HepG2 (cell line): ENCODE measurements at regions not wholly inside any gene's neighbourhood (a gene's known extent, or its start where the extent isn't known, plus 50 kb on each side); places are given as distances from the start of the nearest gene placed in this dataset.
"Not testable (repeated sequence)": the region's sequence is repeated elsewhere in the genome, so short reads cannot be mapped to it uniquely, and the experiment has no call there.

Source experiments
- ATAC-seq: fragments of 200-7000 bp; cut with Tn5 transposase; 3 replicates; pipeline ENCODE4 v1.9.1; 2020; ENCODE audit warnings: mild to moderate bottlenecking, moderate library complexity
- BruUV-seq: library from RNA; stranded (reverse); fragments of 400-500 nt; replicated peaks from 2 replicates; lab custom pipeline; 2021; lab: Mats Ljungman, UMichigan
- CTCF ChIA-PET: fragments of 300-600 bp; formaldehyde crosslinking; extraction: SDS; loops from one replicate; lab custom pipeline; 2021; ENCODE audit warnings: low total read pairs, inconsistent platforms, low intra/inter-chr PET ratio; lab: Yijun Ruan, JAX
- POLR2A ChIA-PET: fragments of 350-600 bp; sonication (Branson Sonifier 250); formaldehyde crosslinking; loops from one replicate; lab custom pipeline; 2020; ENCODE audit warnings: antibody characterized with exemption, inconsistent platforms; lab: Yijun Ruan, JAX
- DNase-seq: peaks from one replicate; pipeline ENCODE4 v3.0.0-alpha.2; 2015; ENCODE audit warnings: low spot score
- FAIRE-seq: peaks from 3 replicates; lab custom pipeline; 2011; peaks lifted over from hg19 to GRCh38; lab: Jason Lieb, UNC
- H2AFZ ChIP-seq: one replicate; pipeline ENCODE4 v1.6.1; 2011; ENCODE audit warnings: low read length, inconsistent platforms
- H3K27ac ChIP-seq: fragments of 300-600 bp; 3 replicates; pipeline ENCODE4 v1.8.0; 2011; ENCODE audit warnings: mixed run types, mild to moderate bottlenecking, mixed read lengths, low read length, inconsistent platforms; ENCODE audit not compliant: insufficient read depth; ENCODE audit errors: extremely low read length
- H3K27me3 ChIP-seq, 2 experiments: fragments of 200-600 bp in 1 of 2; 2 replicates in 1 of 2; 3 replicates in 1 of 2; pipeline versions ENCODE4 v1.6.0 to v1.8.0; 2011; ENCODE audit warnings: low read length in 2 of 2, mild to moderate bottlenecking in 2 of 2, moderate library complexity in 2 of 2, inconsistent platforms in 1 of 2; ENCODE audit not compliant: insufficient read depth in 2 of 2, control insufficient read depth in 1 of 2
- H3K36me3 ChIP-seq, 2 experiments: fragments of 200-600 bp in 1 of 2; replicated peaks in 1 of 2; 2 replicates in 1 of 2; 3 replicates in 1 of 2; pipeline versions ENCODE4 v1.5.1 to v1.8.0; 2011; ENCODE audit warnings: low read length in 2 of 2, inconsistent platforms in 1 of 2; ENCODE audit not compliant: insufficient read depth in 2 of 2, control insufficient read depth in 1 of 2
- H3K4me1 ChIP-seq: 2 replicates; pipeline ENCODE4 v1.5.1; 2012; ENCODE audit warnings: low read length, inconsistent platforms; ENCODE audit not compliant: insufficient read depth
- H3K4me2 ChIP-seq: 2 replicates; pipeline ENCODE4 v1.6.0; 2011; ENCODE audit warnings: low read depth, low read length, inconsistent platforms
- H3K4me3 ChIP-seq, 3 experiments: fragments of 200-600 bp in 1 of 3; sonication (generic), shearing (Covaris generic) in 1 of 3; replicated peaks in 1 of 3; 2 replicates each; pipeline ENCODE4 v1.5.1; 2011 to 2016; ENCODE audit warnings: low read length in 3 of 3, inconsistent platforms in 2 of 3, low read depth in 2 of 3, mild to moderate bottlenecking in 2 of 3, control low read depth in 1 of 3, mixed read lengths in 1 of 3; ENCODE audit not compliant: insufficient read depth in 1 of 3
- H3K79me2 ChIP-seq: one replicate; pipeline ENCODE4 v1.6.1; 2011; ENCODE audit warnings: low read length, inconsistent platforms; ENCODE audit not compliant: insufficient read depth
- H3K9ac ChIP-seq: 2 replicates; pipeline ENCODE4 v1.6.0; 2011; ENCODE audit warnings: mild to moderate bottlenecking, low read depth, low read length, inconsistent platforms; ENCODE audit not compliant: insufficient read depth
- H3K9me3 ChIP-seq: 2 replicates; pipeline ENCODE4 v1.5.1; 2012; ENCODE audit warnings: mild to moderate bottlenecking, low read length
- H4K20me1 ChIP-seq: 2 replicates; pipeline ENCODE4 v1.6.0; 2011; ENCODE audit warnings: inconsistent platforms, mild to moderate bottlenecking, low read length, moderate library complexity; ENCODE audit not compliant: insufficient read depth
- ATF7-NPFF ChIP-seq: sonication (generic); formaldehyde crosslinking; IDR thresholded peaks from 2 replicates; pipeline ENCODE4 v1.8.1; 2023; ENCODE audit warnings: mild to moderate bottlenecking, low read depth, missing genetic modification reagents, moderate library complexity
- CCDC6 ChIP-seq: sonication (generic); formaldehyde crosslinking; IDR thresholded peaks from 2 replicates; pipeline ENCODE4 v1.8.1; 2022; ENCODE audit warnings: mild to moderate bottlenecking, missing genetic modification reagents, moderate library complexity
- ZNF207 ChIP-seq: fragments of 450-650 bp; IDR thresholded peaks from 2 replicates; pipeline ENCODE4 v1.6.1; 2016; ENCODE audit warnings: antibody characterized with exemption, borderline replicate concordance
- ZNF614 ChIP-seq: IDR thresholded peaks from 2 replicates; pipeline ENCODE4 v1.6.1; 2018; ENCODE audit warnings: missing biosample characterization, missing genetic modification reagents, inconsistent platforms, borderline replicate concordance
- ZNF883 ChIP-seq: sonication (generic); formaldehyde crosslinking; IDR thresholded peaks from 2 replicates; pipeline ENCODE4 v1.5.1; 2020; ENCODE audit warnings: mild to moderate bottlenecking, missing genetic modification reagents; ENCODE audit errors: not compliant biosample characterization
- WGBS: methylation state at CpG from one replicate; pipeline ENCODE4 v1.1.6; 2017; ENCODE audit warnings: low lambda C conversion rate; 5-methylcytosine and 5-hydroxymethylcytosine counted together
- in situ Hi-C: cut with HindIII; loops from 2 replicates; pipeline ENCODE4 v1.10.0; 2017; ENCODE audit warnings: low pct_unique_long_range_greater_than_20kb; ENCODE audit not compliant: extremely low pct_ligation_motif_present
- intact Hi-C: fragments of 100-400 bp; cut with micrococcal nuclease; formaldehyde crosslinking; loops from one replicate; pipeline ENCODE4 v1.10.0; 2022; ENCODE audit not compliant: unreplicated experiment

- TF ChIP-seq ZNF207 = no peak
- TF ChIP-seq, all 625 proteins: peak for 0
- WGBS = 26% methylated on average over 4 of the region's 7 CpGs
- intact Hi-C loops (no loop called here), in situ Hi-C loops (no loop called here)
- no peaks in the 10 kb centered on the region for H3K79me2 ChIP-seq
- H3K36me3 ChIP-seq = no peaks in the 10 kb centered on the region
- H3K4me3 ChIP-seq = no peak overlapping the region
- POLR2A ChIA-PET = no interaction called here
- ATAC-seq (no peak), DNase-seq (no peak), FAIRE-seq (no peak)
- CTCF ChIA-PET = no interaction called here
- BruUV-seq = no TSS peak
- H4K20me1 ChIP-seq = no peaks in the 10 kb centered on the region
- H3K4me1 ChIP-seq = no peaks in the 10 kb centered on the region
- H3K4me2 ChIP-seq = no peak overlapping the region
- H2AFZ ChIP-seq = no peak overlapping the region
- H3K9me3 ChIP-seq = no peaks in the 10 kb centered on the region
- H3K27me3 ChIP-seq = peaks cover 0 to 2% of the 10 kb centered on the region in 2 experiments; a peak in 1 of 5 replicates
- H3K27ac ChIP-seq = no peak overlapping the region
- H3K9ac ChIP-seq = no peak overlapping the region
Measured at GRCh38 chr1:38498686-38499085, 360.9 kb downstream of the RRAGC start.

- POLR2A ChIA-PET = no interaction called here
- Histone ChIP-seq H3K9ac (no peak overlapping the region), H3K4me2 (no peak overlapping the region), H3K36me3 (no peaks in the 10 kb centered on the region), H3K4me1 (no peaks in the 10 kb centered on the region), H3K9me3 (no peaks in the 10 kb centered on the region), H2AFZ (no peak overlapping the region)
- DNase-seq = no peak
- intact Hi-C loops = no loop called here
- BruUV-seq = no TSS peak
- FAIRE-seq = no peak
- ATAC-seq = no peak
- TF ChIP-seq ZNF883 (CRISPR knock-in tag) (no peak), ATF7-NPFF (CRISPR knock-in tag) (no peak), ZNF614 (CRISPR knock-in tag) (no peak), CCDC6 (CRISPR knock-in tag) (no peak)
- TF ChIP-seq, all 625 proteins: peak for 0
- H3K4me3 ChIP-seq = no peak overlapping the region
- no peak overlapping the region for H3K27ac ChIP-seq
- in situ Hi-C loops = no loop called here
- WGBS = 30% methylated on average over 7 of the region's 7 CpGs
- H4K20me1 ChIP-seq = no peaks in the 10 kb centered on the region
- H3K79me2 ChIP-seq = no peaks in the 10 kb centered on the region
- peaks cover 0 to 2% of the 10 kb centered on the region in 2 experiments; a peak in 1 of 5 replicates for H3K27me3 ChIP-seq
- CTCF ChIA-PET = no interaction called here
Measured at GRCh38 chr1:38497921-38498656, 361.5 kb downstream of the RRAGC start.

GRCh38 chr1:38493306-38493705 is 366.3 kb downstream of the RRAGC start:
- DNase-seq, H4K20me1 ChIP-seq, H2AFZ ChIP-seq, H3K9me3 ChIP-seq, ATAC-seq, H3K79me2 ChIP-seq, H3K27me3 ChIP-seq, intact Hi-C loops, H3K27ac ChIP-seq, H3K9ac ChIP-seq, H3K4me2 ChIP-seq, H3K36me3 ChIP-seq, CTCF ChIA-PET, FAIRE-seq, BruUV-seq, H3K4me1 ChIP-seq, H3K4me3 ChIP-seq, in situ Hi-C loops: not testable (repeated sequence)
- POLR2A ChIA-PET = interaction anchor here (0.6 kb wide), 1 partner anchor 380 kb away, joined by 3 read pairs; the partner anchor contains the start of gene MYCBP
- WGBS = 12% methylated on average over 3 of the region's 3 CpGs
